HepG2 (cell line): ENCODE measurements at regions not wholly inside any gene's neighbourhood (a gene's known extent, or its start where the extent isn't known, plus 50 kb on each side); places are given as distances from the start of the nearest gene placed in this dataset.

ENCODE experiments used
- ATAC-seq: fragments of 200-7000 bp; cut with Tn5 transposase; 3 replicates; pipeline ENCODE4 v1.9.1; 2020; ENCODE audit warnings: mild to moderate bottlenecking, moderate library complexity
- BruUV-seq: library from RNA; stranded (reverse); fragments of 400-500 nt; replicated peaks from 2 replicates; lab custom pipeline; 2021; lab: Mats Ljungman, UMichigan
- CTCF ChIA-PET: fragments of 300-600 bp; formaldehyde crosslinking; extraction: SDS; loops from one replicate; lab custom pipeline; 2021; ENCODE audit warnings: low total read pairs, inconsistent platforms, low intra/inter-chr PET ratio; lab: Yijun Ruan, JAX
- POLR2A ChIA-PET: fragments of 350-600 bp; sonication (Branson Sonifier 250); formaldehyde crosslinking; loops from one replicate; lab custom pipeline; 2020; ENCODE audit warnings: antibody characterized with exemption, inconsistent platforms; lab: Yijun Ruan, JAX
- DNase-seq: peaks from one replicate; pipeline ENCODE4 v3.0.0-alpha.2; 2015; ENCODE audit warnings: low spot score
- FAIRE-seq: peaks from 3 replicates; lab custom pipeline; 2011; peaks lifted over from hg19 to GRCh38; lab: Jason Lieb, UNC
- H2AFZ ChIP-seq: one replicate; pipeline ENCODE4 v1.6.1; 2011; ENCODE audit warnings: low read length, inconsistent platforms
- H3K27ac ChIP-seq: fragments of 300-600 bp; 3 replicates; pipeline ENCODE4 v1.8.0; 2011; ENCODE audit warnings: mixed run types, mild to moderate bottlenecking, mixed read lengths, low read length, inconsistent platforms; ENCODE audit not compliant: insufficient read depth; ENCODE audit errors: extremely low read length
- H3K27me3 ChIP-seq, 2 experiments: fragments of 200-600 bp in 1 of 2; 2 replicates in 1 of 2; 3 replicates in 1 of 2; pipeline versions ENCODE4 v1.6.0 to v1.8.0; 2011; ENCODE audit warnings: low read length in 2 of 2, mild to moderate bottlenecking in 2 of 2, moderate library complexity in 2 of 2, inconsistent platforms in 1 of 2; ENCODE audit not compliant: insufficient read depth in 2 of 2, control insufficient read depth in 1 of 2
- H3K36me3 ChIP-seq, 2 experiments: fragments of 200-600 bp in 1 of 2; replicated peaks in 1 of 2; 2 replicates in 1 of 2; 3 replicates in 1 of 2; pipeline versions ENCODE4 v1.5.1 to v1.8.0; 2011; ENCODE audit warnings: low read length in 2 of 2, inconsistent platforms in 1 of 2; ENCODE audit not compliant: insufficient read depth in 2 of 2, control insufficient read depth in 1 of 2
- H3K4me1 ChIP-seq: 2 replicates; pipeline ENCODE4 v1.5.1; 2012; ENCODE audit warnings: low read length, inconsistent platforms; ENCODE audit not compliant: insufficient read depth
- H3K4me2 ChIP-seq: 2 replicates; pipeline ENCODE4 v1.6.0; 2011; ENCODE audit warnings: low read depth, low read length, inconsistent platforms
- H3K4me3 ChIP-seq, 3 experiments: fragments of 200-600 bp in 1 of 3; sonication (generic), shearing (Covaris generic) in 1 of 3; replicated peaks in 1 of 3; 2 replicates each; pipeline ENCODE4 v1.5.1; 2011 to 2016; ENCODE audit warnings: low read length in 3 of 3, inconsistent platforms in 2 of 3, low read depth in 2 of 3, mild to moderate bottlenecking in 2 of 3, control low read depth in 1 of 3, mixed read lengths in 1 of 3; ENCODE audit not compliant: insufficient read depth in 1 of 3
- H3K79me2 ChIP-seq: one replicate; pipeline ENCODE4 v1.6.1; 2011; ENCODE audit warnings: low read length, inconsistent platforms; ENCODE audit not compliant: insufficient read depth
- H3K9ac ChIP-seq: 2 replicates; pipeline ENCODE4 v1.6.0; 2011; ENCODE audit warnings: mild to moderate bottlenecking, low read depth, low read length, inconsistent platforms; ENCODE audit not compliant: insufficient read depth
- H3K9me3 ChIP-seq: 2 replicates; pipeline ENCODE4 v1.5.1; 2012; ENCODE audit warnings: mild to moderate bottlenecking, low read length
- H4K20me1 ChIP-seq: 2 replicates; pipeline ENCODE4 v1.6.0; 2011; ENCODE audit warnings: inconsistent platforms, mild to moderate bottlenecking, low read length, moderate library complexity; ENCODE audit not compliant: insufficient read depth
- DNMT1 ChIP-seq: sonication (generic); formaldehyde crosslinking; IDR thresholded peaks from 2 replicates; pipeline ENCODE4 v1.5.1; 2020; ENCODE audit warnings: mild to moderate bottlenecking, missing genetic modification reagents
- FOXO1 ChIP-seq: sonication (generic); formaldehyde crosslinking; IDR thresholded peaks from 2 replicates; pipeline ENCODE4 v1.4.0; 2020; ENCODE audit warnings: missing genetic modification reagents
- GATAD1 ChIP-seq: IDR thresholded peaks from 2 replicates; pipeline ENCODE4 v1.6.1; 2016; ENCODE audit warnings: missing genetic modification reagents, missing compliant biosample characterization
- KDM3A ChIP-seq: IDR thresholded peaks from 2 replicates; pipeline ENCODE4 v1.6.1; 2018; ENCODE audit warnings: low read depth, missing compliant biosample characterization
- TCF12 ChIP-seq, 2 experiments: fragments of 450-650 bp in 1 of 2; sonication (generic) in 1 of 2; formaldehyde crosslinking in 1 of 2; IDR thresholded peaks; 2 replicates each; pipeline versions ENCODE4 v1.6.1 to v1.8.0; 2017 to 2022; ENCODE audit warnings: antibody characterized with exemption in 1 of 2, mild to moderate bottlenecking in 1 of 2, missing genetic modification reagents in 1 of 2, moderate library complexity in 1 of 2
- ZNF274 ChIP-seq: sonication (generic); formaldehyde crosslinking; IDR thresholded peaks from 2 replicates; pipeline ENCODE4 v1.5.1; 2020; ENCODE audit warnings: mild to moderate bottlenecking, missing genetic modification reagents
- ZNF337 ChIP-seq: sonication (generic); formaldehyde crosslinking; IDR thresholded peaks from 2 replicates; pipeline ENCODE4 v1.5.1; 2020; ENCODE audit warnings: missing genetic modification reagents, low read depth, mild to moderate bottlenecking, borderline replicate concordance
- ZNF674 ChIP-seq: sonication (generic); formaldehyde crosslinking; IDR thresholded peaks from 2 replicates; pipeline ENCODE4 v1.5.0; 2020; ENCODE audit warnings: low read depth, mild to moderate bottlenecking, missing genetic modification reagents
- ZNF792 ChIP-seq: IDR thresholded peaks from 2 replicates; pipeline ENCODE4 v1.6.1; 2016
- ZSCAN29 ChIP-seq: sonication (generic); formaldehyde crosslinking; conservative IDR thresholded peaks from 2 replicates; pipeline ENCODE4 v1.4.0; 2020; ENCODE audit warnings: mild to moderate bottlenecking, missing genetic modification reagents
- WGBS: methylation state at CpG from one replicate; pipeline ENCODE4 v1.1.6; 2017; ENCODE audit warnings: low lambda C conversion rate; 5-methylcytosine and 5-hydroxymethylcytosine counted together
- in situ Hi-C: cut with HindIII; loops from 2 replicates; pipeline ENCODE4 v1.10.0; 2017; ENCODE audit warnings: low pct_unique_long_range_greater_than_20kb; ENCODE audit not compliant: extremely low pct_ligation_motif_present
- intact Hi-C: fragments of 100-400 bp; cut with micrococcal nuclease; formaldehyde crosslinking; loops from one replicate; pipeline ENCODE4 v1.10.0; 2022; ENCODE audit not compliant: unreplicated experiment
- TF ChIP-seq, protein P1 (sequence below): IDR thresholded peaks from 2 replicates; pipeline ENCODE4 v1.6.1; 2016; ENCODE audit warnings: control low read depth
- TF ChIP-seq, protein P2 (sequence below): sonication (generic); formaldehyde crosslinking; IDR thresholded peaks from 2 replicates; pipeline ENCODE4 v1.9.0; 2022; ENCODE audit warnings: low read depth, missing genetic modification reagents
- TF ChIP-seq, protein P3 (sequence below): IDR thresholded peaks from 2 replicates; pipeline ENCODE4 v1.6.1; 2016
- TF ChIP-seq, protein P4 (sequence below): sonication (generic); formaldehyde crosslinking; IDR thresholded peaks from 2 replicates; pipeline ENCODE4 v1.4.0; 2020; ENCODE audit warnings: mild to moderate bottlenecking, missing genetic modification reagents, borderline replicate concordance
- TF ChIP-seq, protein P5 (sequence below): sonication (generic); formaldehyde crosslinking; IDR thresholded peaks from 2 replicates; pipeline ENCODE4 v1.4.0; 2020; ENCODE audit warnings: missing genetic modification reagents

DNA sequence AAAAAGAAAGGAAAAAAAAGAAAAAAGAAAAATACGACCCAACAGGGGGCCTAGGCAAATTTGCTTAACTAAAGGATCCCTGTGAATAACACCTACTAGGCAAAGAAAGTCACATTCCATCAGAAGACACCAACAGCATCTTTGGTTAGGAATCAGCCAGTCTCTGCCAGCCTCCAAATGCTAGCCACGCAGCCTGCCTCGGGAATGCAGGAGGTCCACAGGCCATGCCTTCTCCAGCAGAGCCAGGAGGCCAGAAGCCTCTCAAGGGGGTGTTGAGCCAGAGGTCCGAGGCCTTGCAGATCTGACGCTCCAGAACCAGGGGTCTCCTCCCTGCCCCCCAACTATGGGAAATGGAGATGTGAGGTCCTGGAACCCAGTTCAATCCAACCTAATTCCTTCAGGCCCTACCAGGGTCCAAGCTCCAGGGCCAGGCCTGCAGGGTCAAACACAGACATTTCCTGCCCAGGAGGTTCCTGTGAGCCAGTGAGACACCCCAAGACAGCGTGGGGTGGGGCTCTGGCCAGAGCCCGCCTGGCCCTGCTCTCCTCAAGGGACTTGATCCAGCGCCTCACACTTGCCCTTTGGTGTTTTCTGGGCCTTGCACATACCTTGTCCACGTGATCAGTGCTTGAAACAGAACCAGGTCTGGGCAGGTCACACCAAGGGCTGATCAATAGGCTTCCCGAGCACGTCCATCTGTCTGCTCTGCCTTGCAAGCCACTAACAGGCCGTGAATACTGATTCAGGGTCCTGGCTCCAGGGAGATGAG lies 289.6 kb upstream of the ID2 start:
- Histone ChIP-seq H3K27me3 (peaks cover 0 to 15% of the 10 kb centered on the region in 2 experiments; a peak in 2 of 5 replicates), H3K36me3 (no peaks in the 10 kb centered on the region), H3K4me1 (peaks cover 7% of the 10 kb centered on the region; the same call in 1 of the 2 replicates), H3K79me2 (no peaks in the 10 kb centered on the region), H4K20me1 (no peaks in the 10 kb centered on the region), H3K4me2 (no peak overlapping the region), H3K9ac (no peak overlapping the region), H3K27ac (no peak overlapping the region), H2AFZ (no peak overlapping the region), H3K9me3 (peaks cover 4% of the 10 kb centered on the region; the same call in 1 of the 2 replicates), H3K4me3 (no peak overlapping the region)
- CTCF ChIA-PET = no interaction called here
- intact Hi-C loops = no loop called here
- no peak for FAIRE-seq
- in situ Hi-C loops = no loop called here
- 35% methylated on average over 12 of the region's 12 CpGs for WGBS
- DNase-seq = no peak
- BruUV-seq = no TSS peak
- POLR2A ChIA-PET = no interaction called here
- peak; percentile 52 for ATAC-seq
- no peak for TF ChIP-seq DNMT1 (CRISPR knock-in tag)
- no peak for TF ChIP-seq GATAD1
- TF ChIP-seq, protein P1, sequence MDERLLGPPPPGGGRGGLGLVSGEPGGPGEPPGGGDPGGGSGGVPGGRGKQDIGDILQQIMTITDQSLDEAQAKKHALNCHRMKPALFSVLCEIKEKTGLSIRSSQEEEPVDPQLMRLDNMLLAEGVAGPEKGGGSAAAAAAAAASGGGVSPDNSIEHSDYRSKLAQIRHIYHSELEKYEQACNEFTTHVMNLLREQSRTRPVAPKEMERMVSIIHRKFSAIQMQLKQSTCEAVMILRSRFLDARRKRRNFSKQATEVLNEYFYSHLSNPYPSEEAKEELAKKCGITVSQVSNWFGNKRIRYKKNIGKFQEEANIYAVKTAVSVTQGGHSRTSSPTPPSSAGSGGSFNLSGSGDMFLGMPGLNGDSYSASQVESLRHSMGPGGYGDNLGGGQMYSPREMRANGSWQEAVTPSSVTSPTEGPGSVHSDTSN = no peak
- no peak for TF ChIP-seq ZSCAN29 (CRISPR knock-in tag)
- TF ChIP-seq ZNF792 (CRISPR knock-in tag) = no peak
- TF ChIP-seq FOXO1 (CRISPR knock-in tag) = peak; percentile 14; the same call in 1 of the 2 replicates
- TF ChIP-seq, protein P2, sequence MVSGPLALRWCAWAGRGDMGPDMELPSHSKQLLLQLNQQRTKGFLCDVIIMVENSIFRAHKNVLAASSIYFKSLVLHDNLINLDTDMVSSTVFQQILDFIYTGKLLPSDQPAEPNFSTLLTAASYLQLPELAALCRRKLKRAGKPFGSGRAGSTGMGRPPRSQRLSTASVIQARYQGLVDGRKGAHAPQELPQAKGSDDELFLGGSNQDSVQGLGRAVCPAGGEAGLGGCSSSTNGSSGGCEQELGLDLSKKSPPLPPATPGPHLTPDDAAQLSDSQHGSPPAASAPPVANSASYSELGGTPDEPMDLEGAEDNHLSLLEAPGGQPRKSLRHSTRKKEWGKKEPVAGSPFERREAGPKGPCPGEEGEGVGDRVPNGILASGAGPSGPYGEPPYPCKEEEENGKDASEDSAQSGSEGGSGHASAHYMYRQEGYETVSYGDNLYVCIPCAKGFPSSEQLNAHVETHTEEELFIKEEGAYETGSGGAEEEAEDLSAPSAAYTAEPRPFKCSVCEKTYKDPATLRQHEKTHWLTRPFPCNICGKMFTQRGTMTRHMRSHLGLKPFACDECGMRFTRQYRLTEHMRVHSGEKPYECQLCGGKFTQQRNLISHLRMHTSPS = no peak
- TF ChIP-seq, protein P3, sequence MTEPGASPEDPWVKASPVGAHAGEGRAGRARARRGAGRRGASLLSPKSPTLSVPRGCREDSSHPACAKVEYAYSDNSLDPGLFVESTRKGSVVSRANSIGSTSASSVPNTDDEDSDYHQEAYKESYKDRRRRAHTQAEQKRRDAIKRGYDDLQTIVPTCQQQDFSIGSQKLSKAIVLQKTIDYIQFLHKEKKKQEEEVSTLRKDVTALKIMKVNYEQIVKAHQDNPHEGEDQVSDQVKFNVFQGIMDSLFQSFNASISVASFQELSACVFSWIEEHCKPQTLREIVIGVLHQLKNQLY (CRISPR knock-in tag) = peak; percentile 97
- TF ChIP-seq ZNF337 = no peak
- TF ChIP-seq, protein P4, sequence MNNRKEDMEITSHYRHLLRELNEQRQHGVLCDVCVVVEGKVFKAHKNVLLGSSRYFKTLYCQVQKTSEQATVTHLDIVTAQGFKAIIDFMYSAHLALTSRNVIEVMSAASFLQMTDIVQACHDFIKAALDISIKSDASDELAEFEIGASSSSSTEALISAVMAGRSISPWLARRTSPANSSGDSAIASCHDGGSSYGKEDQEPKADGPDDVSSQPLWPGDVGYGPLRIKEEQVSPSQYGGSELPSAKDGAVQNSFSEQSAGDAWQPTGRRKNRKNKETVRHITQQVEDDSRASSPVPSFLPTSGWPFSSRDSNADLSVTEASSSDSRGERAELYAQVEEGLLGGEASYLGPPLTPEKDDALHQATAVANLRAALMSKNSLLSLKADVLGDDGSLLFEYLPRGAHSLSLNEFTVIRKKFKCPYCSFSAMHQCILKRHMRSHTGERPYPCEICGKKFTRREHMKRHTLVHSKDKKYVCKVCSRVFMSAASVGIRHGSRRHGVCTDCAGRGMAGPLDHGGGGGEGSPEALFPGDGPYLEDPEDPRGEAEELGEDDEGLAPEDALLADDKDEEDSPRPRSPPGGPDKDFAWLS = no peak
- TF ChIP-seq ZNF274 (CRISPR knock-in tag) = no peak
- no peak for TF ChIP-seq KDM3A (CRISPR knock-in tag)
- TF ChIP-seq TCF12 (IDR thresholded peaks at IDR 0.05) = no peak
- TF ChIP-seq TCF12 (CRISPR knock-in tag; IDR thresholded peaks at IDR 0.05) = no peak
- no peak for TF ChIP-seq ZNF674 (CRISPR knock-in tag)
- TF ChIP-seq, protein P5, sequence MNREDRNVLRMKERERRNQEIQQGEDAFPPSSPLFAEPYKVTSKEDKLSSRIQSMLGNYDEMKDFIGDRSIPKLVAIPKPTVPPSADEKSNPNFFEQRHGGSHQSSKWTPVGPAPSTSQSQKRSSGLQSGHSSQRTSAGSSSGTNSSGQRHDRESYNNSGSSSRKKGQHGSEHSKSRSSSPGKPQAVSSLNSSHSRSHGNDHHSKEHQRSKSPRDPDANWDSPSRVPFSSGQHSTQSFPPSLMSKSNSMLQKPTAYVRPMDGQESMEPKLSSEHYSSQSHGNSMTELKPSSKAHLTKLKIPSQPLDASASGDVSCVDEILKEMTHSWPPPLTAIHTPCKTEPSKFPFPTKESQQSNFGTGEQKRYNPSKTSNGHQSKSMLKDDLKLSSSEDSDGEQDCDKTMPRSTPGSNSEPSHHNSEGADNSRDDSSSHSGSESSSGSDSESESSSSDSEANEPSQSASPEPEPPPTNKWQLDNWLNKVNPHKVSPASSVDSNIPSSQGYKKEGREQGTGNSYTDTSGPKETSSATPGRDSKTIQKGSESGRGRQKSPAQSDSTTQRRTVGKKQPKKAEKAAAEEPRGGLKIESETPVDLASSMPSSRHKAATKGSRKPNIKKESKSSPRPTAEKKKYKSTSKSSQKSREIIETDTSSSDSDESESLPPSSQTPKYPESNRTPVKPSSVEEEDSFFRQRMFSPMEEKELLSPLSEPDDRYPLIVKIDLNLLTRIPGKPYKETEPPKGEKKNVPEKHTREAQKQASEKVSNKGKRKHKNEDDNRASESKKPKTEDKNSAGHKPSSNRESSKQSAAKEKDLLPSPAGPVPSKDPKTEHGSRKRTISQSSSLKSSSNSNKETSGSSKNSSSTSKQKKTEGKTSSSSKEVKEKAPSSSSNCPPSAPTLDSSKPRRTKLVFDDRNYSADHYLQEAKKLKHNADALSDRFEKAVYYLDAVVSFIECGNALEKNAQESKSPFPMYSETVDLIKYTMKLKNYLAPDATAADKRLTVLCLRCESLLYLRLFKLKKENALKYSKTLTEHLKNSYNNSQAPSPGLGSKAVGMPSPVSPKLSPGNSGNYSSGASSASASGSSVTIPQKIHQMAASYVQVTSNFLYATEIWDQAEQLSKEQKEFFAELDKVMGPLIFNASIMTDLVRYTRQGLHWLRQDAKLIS (CRISPR knock-in tag) = no peak
